Left kidney (tissue), 1 donor: ENCODE measurements at regions not wholly inside any gene's neighbourhood (a gene's known extent, or its start where the extent isn't known, plus 50 kb on each side); places are given as distances from the start of the nearest gene placed in this dataset.

ENCODE experiments used
- DNase-seq: peaks from one replicate; pipeline ENCODE4 v3.0.0-alpha.2; 2013

DNA sequence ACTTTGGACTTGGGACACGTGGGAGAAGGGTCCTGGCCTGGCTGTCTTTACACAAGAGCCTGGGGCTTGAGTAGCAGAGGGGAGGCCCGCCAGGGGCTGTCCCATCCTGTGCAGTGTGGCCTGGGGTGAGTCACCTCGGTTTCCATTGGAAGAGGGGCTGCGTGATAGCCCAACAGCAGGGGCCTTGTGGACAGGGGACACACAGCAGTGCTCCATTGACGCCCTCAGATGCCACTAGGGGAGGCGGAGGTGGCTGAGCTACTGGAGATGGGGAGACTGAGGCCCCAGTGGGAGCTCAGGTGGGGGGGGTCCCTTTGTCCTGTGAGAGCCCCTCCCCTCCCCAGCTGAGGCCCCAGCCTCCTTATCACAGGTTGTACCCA is 50.0 kb upstream of the RNU6ATAC start:
- no peak for DNase-seq

DNA sequence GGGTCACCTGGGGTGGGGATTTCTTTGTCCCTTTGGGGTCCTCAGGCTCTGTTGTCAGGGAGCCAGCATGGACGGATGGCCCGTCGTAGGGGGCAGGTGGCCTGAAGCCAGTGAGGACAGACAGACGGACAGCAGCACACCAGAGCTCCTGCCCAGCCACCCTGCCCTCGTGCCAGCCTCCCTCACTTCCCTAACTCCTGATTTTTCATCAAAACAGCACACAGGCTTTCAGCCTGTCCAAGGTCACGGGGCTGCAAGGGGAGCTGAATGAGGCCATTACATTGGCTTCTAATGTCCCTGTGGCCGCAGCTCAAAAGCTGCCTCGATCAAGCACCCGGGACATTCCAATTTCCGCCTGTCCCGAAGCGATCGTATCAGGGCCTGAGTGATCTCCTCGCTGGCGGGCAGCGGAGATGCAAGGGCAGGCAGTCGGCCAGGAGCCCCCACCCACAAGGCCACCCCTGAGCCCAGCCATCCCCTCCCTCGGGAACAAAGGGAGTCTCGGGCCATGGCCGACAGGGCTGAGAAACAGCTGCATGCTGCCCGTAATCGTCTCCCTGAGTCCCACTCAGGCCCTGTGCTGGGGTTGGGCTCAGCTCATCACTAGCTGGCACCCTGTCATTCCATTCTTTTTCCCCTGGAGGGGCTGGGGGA is 50.5 kb upstream of the RNU6ATAC start:
- no peak for DNase-seq

DNA sequence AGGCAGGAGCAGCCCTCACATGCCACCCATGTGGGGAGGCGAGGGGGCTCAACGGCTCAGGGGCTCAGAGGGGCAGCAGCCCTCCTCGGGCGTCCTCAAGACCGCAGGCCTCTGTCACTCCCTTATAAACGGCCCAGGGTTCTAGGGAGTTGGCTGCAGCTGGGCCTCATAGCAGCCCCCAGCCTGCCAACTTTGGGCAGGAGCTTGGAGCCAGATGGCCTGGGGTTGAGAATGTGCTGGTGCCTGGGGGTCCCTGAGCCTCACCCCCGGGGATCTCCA is 51.0 kb upstream of the RNU6ATAC start:
- DNase-seq: no peak

DNA sequence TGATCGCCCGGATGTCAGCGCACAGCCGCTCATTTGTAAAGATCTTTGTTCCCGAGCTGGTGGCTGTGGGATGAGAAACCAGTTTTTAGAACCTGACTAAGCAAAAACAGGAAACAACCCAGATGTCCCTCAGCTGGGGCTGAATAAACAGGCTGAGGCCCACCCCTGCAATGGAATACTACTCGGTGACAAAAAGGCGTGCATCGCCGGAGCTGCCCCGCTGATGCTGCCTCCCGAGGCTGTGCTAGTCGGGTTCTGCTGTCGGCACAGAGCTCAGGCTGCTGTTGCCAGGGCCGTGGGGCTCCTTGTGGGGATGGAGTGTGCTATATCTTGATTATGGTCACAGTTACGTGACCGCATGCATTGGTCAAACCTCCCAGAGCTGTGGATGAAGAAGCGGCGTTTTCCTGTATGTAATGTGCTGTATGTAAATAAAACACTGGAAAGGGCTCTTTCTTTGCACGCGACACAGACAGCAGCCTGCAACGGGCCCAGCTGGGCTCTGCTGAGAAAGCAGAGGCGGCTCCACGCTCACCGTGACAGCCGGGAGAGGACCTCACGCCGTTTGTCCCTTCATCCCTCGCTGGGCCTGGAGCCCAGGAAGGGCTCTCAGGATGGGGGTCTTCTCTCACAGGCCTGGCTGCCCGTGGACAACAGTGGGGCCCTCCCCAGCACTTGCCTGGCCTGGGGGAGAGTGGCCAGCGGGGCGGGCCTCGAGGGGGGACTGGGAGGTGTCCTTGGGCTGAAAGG is 51.5 kb upstream of the RNU6ATAC start:
- peak; percentile 61 for DNase-seq

DNA sequence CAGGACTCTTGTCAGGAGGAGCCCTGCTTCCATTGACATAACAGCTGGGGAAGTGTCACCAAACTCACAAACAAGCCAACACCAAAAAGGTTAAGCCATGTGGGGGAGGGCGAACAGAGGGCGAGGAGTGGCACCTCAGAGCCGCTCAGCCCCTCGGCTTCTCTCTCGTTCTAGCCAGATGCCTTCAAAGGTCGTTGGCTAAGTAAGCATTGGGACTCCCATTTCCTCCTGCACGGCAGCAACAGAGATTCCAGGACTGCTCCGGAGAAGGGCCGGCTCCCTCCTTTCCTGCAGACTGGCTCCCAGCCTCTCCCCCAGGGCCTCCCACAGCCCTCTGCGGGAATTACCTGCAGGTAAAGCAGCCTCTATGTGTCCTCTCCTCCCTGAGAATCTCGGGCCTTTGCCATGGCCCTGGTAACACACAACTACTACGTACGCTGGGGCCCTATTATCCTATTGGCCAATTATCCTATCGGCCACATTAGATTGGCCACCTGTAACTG is 52.1 kb upstream of the RNU6ATAC start:
- DNase-seq: no peak

DNA sequence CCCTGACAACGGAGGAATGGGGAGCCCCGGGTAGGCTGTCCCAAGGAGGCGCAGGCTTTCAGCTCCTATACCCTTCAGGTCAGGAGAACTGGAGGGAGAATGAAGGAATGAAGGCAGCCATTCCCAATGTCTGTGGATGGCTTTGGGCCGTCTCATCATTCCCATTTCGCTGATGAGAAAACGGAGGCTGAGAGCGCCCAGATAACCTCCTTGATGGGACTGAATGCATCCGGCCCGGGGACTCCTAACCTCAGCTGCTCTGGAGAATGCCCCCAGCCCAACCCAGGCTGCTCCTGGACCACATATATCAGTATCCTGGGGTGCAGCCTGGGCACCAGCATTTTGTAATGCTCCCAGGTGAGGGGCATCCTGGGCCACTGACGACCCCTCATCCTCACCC is 52.6 kb upstream of the RNU6ATAC start:
- no peak for DNase-seq

DNA sequence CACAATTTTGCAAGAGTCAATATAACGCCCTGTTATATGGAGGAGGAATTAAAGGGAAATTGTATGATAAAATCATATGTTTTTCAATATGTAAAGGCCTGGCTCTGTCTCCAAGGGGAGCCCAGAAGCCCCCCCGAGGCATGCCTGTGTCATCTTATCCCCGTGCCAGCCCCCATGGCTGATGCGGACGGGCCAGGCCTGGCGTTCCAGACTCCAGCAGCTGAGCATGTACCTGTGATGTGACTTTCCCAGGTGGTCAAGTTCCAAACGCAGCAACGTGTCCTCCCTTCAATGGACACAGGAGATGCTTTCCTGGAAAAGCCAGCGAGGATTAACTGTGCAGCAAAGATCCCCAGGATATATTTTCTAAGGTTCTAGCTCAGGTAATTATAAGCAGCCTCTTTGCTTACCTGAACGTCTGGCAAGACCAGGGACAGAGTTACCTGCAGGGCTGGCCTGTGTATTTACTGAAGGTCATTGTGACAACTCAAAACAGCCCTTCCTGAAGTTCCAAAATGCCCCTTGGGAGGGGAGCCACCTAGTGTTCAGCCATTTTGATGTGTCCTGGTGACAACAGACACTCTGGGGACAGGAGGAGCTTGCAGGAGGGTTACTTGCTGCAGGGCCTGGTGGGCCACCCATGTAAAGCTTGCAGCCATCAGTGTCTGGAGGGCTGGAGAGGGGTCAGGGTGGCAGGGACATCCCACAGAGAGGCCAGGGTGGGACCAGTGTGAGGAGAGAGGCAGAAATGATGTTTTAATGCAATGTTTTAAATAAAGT is 53.3 kb upstream of the RNU6ATAC start:
- DNase-seq: no peak

DNA sequence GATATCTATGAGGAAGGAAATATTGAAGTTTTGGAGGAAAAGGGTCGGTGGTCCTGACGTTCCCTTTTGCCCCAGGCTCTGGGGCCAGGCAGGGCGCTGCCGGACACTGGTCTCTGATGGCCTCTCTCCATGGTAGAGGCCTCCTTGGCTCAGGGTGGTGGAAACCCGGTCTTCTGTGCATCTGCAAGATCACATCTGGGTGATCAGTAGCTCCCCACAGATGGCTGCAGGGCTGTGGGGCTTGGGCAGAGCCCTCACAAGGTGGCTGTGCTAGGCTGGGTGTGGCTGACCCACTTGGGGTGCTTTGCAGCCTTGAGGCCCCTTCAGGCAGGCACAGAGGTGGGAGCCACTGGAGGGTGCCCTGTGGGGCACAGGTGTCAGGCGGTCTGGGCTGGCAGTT is 53.9 kb upstream of the RNU6ATAC start:
- no peak for DNase-seq

DNA sequence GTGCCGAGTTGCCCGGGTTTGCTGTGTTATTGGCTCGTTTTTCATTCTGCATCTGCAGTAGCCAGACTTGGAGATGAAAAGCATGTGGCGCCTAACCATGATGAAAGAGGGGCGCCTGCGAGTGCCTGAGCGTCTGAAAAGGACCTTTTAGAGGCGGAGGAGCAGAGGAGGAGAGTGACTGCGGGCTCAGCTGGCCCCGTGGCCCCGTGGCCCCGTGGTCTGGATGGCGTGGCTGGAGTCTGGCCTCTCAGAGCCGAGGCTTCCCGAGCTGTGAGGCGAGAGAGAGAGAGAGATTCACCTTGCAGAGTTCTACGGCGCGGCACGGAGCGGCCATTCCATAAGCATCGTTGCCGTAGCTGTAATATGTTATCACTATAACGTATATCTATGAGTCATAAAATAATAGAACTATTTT is 55.3 kb upstream of the RNU6ATAC start:
- DNase-seq: no peak

DNA sequence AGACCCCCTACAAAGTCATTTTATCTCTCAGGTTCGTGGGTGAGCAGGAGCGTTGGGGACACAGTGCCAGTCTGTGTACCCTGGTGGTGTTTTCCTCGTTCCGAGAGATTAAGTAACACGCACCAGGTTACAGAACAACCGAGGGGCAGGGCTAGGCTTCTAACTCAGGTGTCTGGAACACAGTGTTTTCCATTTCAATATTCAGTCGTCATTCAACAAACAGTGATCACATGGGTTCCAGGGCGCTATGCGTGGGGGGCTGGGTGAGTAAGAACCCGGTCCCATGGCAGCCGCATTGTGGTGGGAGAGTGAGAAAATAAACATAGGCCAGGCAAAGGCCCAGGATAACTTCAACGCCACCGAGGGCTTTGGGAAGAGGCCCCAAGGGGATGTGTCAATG is 55.9 kb upstream of the RNU6ATAC start:
- no peak for DNase-seq

DNA sequence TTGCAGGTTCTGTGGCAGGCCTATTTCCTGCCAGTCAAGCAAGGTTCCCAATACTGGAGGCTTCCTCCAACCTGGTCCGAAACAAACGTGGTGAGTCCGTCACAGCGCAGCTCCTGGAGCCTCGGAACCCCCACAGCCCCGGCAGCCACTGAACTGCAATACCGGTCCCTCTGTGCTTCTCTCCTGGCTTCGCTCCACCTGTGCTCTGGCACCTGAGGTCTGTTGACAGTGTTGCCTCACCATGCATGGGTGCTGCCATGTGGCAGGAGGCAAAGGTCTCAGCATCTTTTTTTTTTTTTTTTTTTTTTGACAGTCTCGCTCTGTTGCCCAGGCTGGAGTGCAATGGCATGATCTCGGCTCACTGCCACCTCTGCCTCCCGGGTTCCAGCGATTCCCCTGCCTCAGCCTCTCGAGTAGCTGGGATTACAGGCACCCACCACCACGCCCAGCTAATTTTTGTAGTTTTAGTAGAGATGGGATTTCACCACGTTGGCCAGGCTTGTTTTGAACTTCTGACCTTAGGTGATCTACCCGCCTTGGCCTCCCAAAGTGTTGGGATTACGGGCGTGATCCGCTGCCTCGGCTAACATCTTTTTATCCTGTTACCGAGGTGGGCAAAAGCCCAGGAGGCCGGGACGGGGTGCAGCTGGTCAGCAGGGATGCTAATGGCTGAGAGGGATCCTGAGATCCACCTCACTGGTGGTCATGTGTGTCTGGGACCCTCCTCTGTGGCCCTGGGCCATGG is 57.1 kb upstream of the RNU6ATAC start:
- no peak for DNase-seq

DNA sequence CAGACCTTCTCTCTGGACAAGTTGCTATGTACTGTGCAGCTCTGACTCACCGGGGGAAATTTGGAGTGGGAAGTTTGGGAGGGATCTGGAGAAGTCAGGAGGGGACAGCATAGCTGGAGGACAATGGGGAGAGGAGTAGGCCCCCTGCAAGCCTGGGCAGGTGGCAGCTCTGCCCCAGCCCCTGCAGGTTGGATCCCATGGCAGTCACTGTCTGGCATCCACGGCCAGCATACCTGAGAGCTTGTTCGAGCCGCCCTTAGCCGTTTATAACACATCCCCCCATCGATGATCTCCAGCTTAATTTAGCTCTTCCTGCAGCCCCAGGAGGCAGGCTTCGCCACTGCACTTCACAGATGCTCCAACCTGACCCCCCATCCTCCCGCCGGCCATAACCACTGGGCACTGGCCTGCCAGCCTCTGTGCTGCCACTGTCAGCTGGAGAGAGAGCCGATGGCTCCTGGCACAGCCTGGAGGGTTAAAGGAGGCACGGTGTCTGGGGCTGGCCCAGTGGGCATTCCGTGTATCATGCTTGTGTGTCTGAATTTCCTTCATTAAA is 57.7 kb upstream of the RNU6ATAC start:
- DNase-seq: no peak

DNA sequence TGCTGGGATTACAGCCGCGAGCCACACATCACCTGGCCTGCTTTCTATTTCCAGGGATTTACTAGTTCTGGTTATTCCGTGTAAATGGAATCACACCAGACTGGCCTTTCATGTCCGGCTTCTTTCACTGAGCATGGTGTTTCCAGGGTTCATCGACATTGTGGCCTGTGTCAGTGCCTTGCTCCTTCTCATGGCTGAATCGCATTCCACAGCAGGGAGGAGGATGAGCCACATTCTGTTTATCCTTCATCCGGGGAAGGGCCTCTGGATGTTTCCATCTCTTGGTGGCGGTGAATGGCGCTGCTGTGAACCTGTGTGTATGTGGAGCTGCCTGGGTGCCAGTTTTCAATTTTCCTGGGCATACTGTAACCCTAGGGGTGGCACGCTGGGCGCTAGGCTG is 58.7 kb upstream of the RNU6ATAC start:
- DNase-seq: no peak

DNA sequence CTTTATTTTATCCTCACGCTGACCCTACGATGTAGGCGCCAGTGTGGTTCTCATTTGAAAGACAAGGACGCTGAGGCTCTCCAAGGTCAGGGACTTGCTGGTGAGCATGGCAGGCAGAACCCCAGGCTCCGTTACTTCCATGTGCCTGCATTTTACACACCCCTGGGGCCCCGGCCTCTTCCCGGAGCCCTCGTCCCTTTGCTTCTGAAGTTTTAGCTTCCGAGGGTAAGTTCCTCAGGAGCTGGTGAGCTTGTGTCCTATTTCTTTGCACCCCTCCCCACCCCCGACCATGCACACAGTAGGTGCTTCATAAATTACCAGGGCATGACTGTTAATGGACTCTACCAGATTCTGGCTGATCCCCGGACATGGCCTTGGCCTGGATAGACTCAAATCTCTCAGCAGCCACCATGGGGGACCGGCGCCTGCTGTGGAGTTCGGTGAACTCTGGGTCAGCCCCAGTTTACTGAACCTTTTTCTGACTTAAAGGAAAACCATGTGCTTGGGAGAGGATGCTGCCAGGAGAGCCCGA is 59.3 kb upstream of the RNU6ATAC start:
- no peak for DNase-seq

DNA sequence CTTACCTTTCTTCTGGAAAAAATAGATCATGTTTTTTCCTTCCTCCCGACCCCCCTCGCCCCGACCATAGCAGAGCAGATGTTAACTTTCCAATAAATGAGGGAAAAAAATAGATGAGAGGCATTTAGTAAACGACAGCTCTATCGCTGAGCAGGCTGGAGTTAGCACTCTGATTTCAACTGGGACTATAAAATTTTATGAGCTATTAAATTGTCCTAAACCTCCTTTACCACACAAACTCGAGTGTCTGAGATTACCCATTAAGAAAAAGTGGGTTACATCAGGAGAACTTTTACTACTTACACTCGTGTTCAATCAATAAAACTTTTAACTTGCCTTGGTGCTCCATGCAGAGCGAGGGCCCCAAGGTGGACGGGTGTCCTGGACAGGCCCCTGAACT is 59.8 kb upstream of the RNU6ATAC start:
- no peak for DNase-seq

DNA sequence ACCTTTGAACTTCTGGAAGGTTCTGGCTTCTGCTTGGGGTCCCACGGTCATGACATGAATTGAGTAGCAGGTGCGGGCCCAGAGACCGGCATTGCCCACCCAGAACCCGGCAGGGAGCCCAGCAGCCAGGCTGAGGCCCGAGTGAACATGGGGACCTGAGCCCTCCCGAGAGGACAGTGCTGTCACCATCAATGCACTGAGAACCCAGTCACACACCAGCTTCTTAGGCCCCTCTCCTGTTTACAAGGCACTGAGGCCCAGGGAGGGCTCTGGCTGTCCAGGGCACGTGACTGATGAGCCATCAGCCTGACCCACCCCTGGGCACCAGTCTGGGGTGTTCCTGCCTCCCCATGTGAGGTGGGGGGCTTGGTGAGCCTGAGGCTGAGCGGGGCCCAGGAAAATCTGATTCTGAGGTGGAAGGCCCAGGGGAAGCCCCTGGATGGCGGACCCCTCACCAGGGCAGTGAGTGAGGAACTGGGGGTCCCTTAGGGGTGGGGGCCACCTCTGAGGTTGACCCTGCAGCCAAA is 60.3 kb upstream of the RNU6ATAC start:
- DNase-seq: no peak

DNA sequence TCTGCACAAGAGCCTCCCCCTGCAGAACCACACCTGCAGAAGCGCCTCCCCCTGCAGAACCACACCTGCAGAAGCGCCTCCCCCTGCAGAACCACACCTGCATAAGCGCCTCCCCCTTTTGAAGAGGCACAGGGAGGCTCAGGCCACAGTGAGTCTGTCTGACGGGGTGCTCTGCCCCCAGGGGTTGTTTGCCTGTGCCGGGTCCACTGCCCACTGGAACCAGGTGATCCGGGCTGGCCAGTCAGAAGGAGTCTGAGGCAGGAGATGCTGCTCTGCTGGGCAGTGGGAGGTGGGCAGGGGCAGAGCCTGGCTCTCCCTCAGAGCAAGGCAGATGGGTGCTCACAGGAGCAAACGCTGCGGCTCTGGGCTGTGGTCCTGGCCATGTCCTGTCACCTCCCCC is 60.8 kb upstream of the RNU6ATAC start:
- no peak for DNase-seq

DNA sequence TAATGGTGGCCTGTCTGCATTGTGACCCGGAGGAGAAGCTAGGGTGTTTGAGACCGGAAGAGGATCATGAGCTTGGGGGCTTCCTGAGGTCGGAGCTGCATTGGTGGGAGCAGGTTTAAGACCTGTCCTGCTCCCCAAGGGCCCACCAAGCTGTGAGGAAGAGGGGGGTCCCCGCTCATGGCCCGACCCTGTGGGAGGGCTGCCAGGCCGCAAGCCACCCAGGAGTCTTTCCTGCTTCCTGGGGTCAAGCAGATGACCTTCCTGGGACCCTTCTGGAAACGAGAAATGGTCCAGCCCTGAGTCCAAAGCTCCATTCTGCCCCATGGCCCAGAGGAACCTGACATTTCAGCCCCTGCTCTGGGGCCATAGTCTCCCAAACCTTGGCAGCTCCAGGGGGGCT is 61.5 kb upstream of the RNU6ATAC start:
- no peak for DNase-seq

DNA sequence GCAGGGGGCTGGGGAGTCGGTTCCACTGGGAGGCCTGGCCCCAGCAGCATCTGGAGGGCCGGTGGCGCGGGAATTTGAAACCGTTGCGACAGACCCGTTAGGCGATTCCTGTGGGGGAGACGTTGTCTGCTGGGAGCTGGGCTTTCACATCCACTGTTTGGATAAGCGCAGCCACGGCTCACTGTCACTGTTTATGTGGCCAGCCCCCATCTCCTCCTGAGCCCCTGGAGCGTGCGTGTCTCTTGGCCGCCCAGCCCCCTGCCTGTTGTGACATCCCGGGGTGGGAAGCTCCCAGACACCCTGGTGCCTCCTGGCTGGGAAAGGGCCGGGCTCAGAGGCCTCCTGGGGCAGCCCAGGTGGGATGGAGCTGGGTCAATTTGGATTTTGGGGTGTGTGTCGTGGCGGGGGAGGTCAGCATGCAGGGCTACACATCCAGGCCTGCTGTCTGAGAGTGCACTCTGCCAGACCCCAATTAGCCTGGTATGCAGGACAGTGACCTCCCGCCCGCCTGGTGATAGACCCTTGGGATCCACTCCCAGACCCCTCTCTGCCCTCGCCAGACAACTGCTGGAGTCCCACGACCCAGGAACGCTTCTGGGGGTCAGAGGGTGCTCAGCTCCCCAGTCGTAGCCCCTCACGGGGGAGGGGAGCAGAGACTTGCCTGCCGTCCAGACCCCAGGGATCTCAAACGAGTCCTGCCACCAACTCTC is 62.0 kb upstream of the RNU6ATAC start:
- DNase-seq: peak; percentile 74

DNA sequence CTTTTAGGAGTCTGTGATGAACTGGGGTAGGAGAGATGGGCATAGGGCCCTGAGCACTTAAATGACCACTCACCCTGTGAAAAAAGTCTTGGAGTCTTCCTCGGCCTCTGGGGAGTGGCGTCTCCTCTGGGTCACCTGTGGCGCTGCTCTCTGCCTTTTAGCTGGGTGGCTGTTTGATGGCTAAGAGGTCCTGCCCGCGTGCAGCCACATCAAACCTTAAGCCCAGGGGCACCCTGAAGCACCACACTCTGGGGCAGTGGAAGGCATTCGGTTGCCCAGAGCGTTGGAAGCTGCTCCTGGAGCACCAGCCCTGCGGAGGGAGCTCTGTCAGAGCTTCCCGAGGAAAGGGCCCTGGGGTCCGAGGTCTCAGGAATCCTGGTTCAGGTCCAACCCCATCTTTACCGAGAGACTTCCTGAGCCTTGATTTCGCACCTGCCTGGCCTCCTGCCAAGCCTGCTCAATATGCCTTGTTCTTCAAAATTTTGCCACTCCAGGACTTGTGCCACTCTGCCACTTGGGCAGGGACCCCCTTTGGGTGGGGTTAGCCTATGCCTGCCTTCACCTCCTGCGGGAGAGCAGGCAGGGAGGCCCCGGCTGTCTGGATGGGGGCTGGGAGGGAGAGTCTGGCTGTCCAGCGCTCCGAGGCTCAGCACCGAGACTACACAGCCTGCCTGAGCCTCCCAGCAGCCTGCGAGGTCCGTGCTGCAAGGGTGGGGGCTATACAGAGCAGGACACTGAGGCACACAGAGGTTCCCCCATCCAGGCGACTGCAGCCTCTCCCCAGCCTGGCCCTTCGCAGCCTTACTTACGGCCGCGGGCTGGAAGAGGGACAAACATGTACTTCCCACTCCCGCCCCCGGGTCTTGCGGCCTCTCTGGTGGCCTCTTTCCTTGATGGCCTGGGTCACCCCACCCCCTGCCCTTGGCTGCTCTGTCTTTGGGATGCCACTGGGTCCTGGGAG is 63.4 kb upstream of the RNU6ATAC start:
- no peak for DNase-seq
